Left lung (tissue), 4 donors: ENCODE measurements at regions not wholly inside any gene's neighbourhood (a gene's known extent, or its start where the extent isn't known, plus 50 kb on each side); places are given as distances from the start of the nearest gene placed in this dataset.

Experiments
- ATAC-seq: fragments of 200-7000 bp; cut with Tn5 transposase; one replicate; pipeline ENCODE4 v1.9.1; 2020; ENCODE audit warnings: moderate library complexity
- DNase-seq, 4 donors: peaks; one replicate each; pipeline ENCODE4 v3.0.0-alpha.2; 2013 to 2020
- H3K27ac ChIP-seq, 2 donors: fragments of 200-600 bp; sonication (generic) in 1 of 2; one replicate each; pipeline versions ENCODE4 v1.5.0 to v1.8.0; 2020 to 2021
- H3K27me3 ChIP-seq, 2 donors: fragments of 200-600 bp; sonication (generic) in 1 of 2; one replicate each; pipeline versions ENCODE4 v1.5.0 to v1.8.0; 2020 to 2021
- H3K36me3 ChIP-seq, 2 donors: fragments of 200-600 bp; sonication (generic) in 1 of 2; one replicate each; pipeline versions ENCODE4 v1.5.0 to v1.8.0; 2020 to 2021
- H3K4me1 ChIP-seq, 2 donors: fragments of 200-600 bp; one replicate each; pipeline ENCODE4 v1.8.0; 2021
- H3K4me3 ChIP-seq, 2 donors: fragments of 200-600 bp; sonication (generic) in 1 of 2; one replicate each; pipeline versions ENCODE4 v1.5.0 to v1.8.0; 2020 to 2021; ENCODE audit warnings: mild to moderate bottlenecking in 1 of 2
- H3K9me3 ChIP-seq, 2 donors: fragments of 200-600 bp; sonication (generic) in 1 of 2; one replicate each; pipeline versions ENCODE4 v1.5.0 to v1.8.0; 2020 to 2021
- intact Hi-C, 2 donors: fragments of 100-400 bp; cut with DNase I; formaldehyde crosslinking; loops; one replicate each; pipeline versions ENCODE4 v1.11.2 to v1.14.2; 2022
- TF ChIP-seq, protein P1 (sequence below), 2 donors: fragments of 200-600 bp; sonication (generic) in 1 of 2; IDR thresholded peaks; one replicate each; pipeline versions ENCODE4 v1.5.0 to v1.8.0; 2021; ENCODE audit warnings: antibody characterized with exemption in 2 of 2
- donor health status: DM: no; HTN: yes; CAD: no.
- donor health status: DM: no; HTN: no; CAD: no.

DNA sequence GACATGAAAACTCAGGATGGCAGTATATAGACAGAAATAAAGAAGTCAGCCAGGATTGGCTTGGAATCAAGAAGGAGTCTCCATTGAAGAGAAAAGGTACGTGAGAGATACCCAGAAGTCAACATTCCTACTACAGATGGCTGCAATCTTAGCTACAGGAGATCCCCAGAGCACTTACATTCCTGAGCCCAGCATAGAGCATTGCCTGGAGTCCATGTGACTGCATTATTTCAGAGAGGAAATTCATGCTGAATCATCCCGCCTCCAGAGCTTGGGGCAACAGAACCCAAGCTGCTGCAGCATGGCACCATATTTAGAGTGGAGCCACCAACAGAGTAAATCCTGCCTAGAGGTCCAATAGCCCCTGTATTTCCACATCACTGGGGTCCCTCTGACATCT, 125.0 kb upstream of the GRIK2 start:
- H3K4me1 ChIP-seq: no peaks in the 10 kb centered on the region
- ATAC-seq (no peak), DNase-seq (no peak)
- intact Hi-C loops: no loop called here
- H3K36me3 ChIP-seq: no peaks in the 10 kb centered on the region
- no peaks in the 10 kb centered on the region for H3K27me3 ChIP-seq
- no peak overlapping the region for H3K4me3 ChIP-seq
- TF ChIP-seq, protein P1, sequence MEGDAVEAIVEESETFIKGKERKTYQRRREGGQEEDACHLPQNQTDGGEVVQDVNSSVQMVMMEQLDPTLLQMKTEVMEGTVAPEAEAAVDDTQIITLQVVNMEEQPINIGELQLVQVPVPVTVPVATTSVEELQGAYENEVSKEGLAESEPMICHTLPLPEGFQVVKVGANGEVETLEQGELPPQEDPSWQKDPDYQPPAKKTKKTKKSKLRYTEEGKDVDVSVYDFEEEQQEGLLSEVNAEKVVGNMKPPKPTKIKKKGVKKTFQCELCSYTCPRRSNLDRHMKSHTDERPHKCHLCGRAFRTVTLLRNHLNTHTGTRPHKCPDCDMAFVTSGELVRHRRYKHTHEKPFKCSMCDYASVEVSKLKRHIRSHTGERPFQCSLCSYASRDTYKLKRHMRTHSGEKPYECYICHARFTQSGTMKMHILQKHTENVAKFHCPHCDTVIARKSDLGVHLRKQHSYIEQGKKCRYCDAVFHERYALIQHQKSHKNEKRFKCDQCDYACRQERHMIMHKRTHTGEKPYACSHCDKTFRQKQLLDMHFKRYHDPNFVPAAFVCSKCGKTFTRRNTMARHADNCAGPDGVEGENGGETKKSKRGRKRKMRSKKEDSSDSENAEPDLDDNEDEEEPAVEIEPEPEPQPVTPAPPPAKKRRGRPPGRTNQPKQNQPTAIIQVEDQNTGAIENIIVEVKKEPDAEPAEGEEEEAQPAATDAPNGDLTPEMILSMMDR (IDR thresholded peaks at IDR 0.05): no peak
- no peak overlapping the region for H3K27ac ChIP-seq
- peaks cover 0 to 19% of the 10 kb centered on the region in 2 donors for H3K9me3 ChIP-seq

DNA sequence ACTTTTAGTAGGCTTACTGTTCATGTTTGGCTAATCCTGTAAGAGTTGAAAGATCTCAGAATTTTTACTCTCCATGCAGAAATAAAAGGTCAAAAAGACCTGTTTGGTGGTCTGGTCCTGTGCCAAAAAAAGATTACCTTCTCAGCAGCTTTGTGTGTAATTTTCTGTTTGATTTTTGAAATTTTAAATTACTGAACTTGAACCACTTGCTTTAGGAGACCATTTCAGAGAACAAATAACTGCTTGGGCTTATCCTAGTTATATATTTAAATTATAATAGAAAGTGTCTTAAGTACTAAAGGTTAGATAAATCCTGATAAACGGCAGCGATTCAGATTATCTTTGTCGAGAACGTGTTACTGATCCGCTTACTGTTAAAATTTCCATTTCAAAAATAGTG, 118.3 kb upstream of the GRIK2 start:
- H3K27ac ChIP-seq: no peak overlapping the region

DNA sequence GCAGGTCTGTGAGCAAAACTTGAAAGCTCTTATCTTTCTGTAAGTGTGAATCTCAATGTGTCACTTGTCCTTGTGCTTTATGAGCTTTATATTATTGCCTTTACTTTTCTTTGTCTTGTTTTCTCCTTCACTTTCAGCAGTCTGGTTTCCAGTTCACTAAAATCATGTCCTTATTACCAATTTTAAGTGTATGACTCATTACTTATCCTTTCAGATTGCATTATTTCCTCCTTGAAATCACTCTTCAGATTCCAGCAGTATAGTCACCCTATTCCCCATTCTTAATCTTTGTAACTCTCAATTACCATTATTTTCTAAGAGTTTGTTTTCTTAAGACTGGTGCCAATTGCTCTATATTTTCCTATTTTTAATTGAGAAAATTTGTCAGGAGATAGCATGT, 117.4 kb upstream of the GRIK2 start:
- H3K4me3 ChIP-seq: no peak overlapping the region
- intact Hi-C loops: no loop called here
- H3K27ac ChIP-seq: no peak overlapping the region
- ATAC-seq: peak; percentile 63
- TF ChIP-seq, protein P1 (IDR thresholded peaks at IDR 0.05): no peak
- no peaks in the 10 kb centered on the region for H3K4me1 ChIP-seq
- no peaks in the 10 kb centered on the region for H3K27me3 ChIP-seq
- peaks cover 0 to 3% of the 10 kb centered on the region in 2 donors for H3K9me3 ChIP-seq
- no peak for DNase-seq
- H3K36me3 ChIP-seq: no peaks in the 10 kb centered on the region

More for the DNA sequence above, 118.3 kb upstream of the GRIK2 start:
- ATAC-seq (no peak), DNase-seq (no peak)
- H3K27me3 ChIP-seq: no peaks in the 10 kb centered on the region
- TF ChIP-seq, protein P1 (IDR thresholded peaks at IDR 0.05): no peak
- H3K4me1 ChIP-seq: no peaks in the 10 kb centered on the region
- no peaks in the 10 kb centered on the region for H3K36me3 ChIP-seq
- intact Hi-C loops: no loop called here
- H3K9me3 ChIP-seq: peaks cover 0 to 3% of the 10 kb centered on the region in 2 donors
- no peak overlapping the region for H3K4me3 ChIP-seq

DNA sequence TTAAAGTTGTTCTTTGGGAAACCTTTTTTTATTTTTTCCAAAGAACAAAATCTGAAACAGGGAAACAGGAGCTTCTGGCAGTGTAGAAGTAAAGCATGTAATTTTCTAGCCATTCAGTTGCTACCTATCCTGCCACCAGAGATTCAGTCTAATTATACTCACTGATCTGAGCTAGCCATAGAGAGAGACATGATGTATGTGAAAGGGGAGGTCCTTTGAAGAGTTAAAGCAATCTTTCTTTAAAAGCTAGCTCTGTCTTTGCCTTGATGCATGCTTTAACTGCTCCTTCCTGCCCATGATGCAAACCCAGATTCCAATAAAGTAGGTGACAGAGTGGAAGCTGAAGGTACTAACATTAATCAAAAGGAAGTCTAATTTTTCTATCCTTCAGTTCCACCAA, 114.1 kb upstream of the GRIK2 start:
- no peak for DNase-seq
- no peaks in the 10 kb centered on the region for H3K27me3 ChIP-seq
- TF ChIP-seq, protein P1 (IDR thresholded peaks at IDR 0.05): no peak
- no peak overlapping the region for H3K4me3 ChIP-seq
- H3K27ac ChIP-seq: no peak overlapping the region
- H3K9me3 ChIP-seq: peaks cover 0 to 7% of the 10 kb centered on the region in 2 donors
- intact Hi-C loops: no loop called here
- no peaks in the 10 kb centered on the region for H3K4me1 ChIP-seq
- H3K36me3 ChIP-seq: no peaks in the 10 kb centered on the region
- ATAC-seq: no peak

DNA sequence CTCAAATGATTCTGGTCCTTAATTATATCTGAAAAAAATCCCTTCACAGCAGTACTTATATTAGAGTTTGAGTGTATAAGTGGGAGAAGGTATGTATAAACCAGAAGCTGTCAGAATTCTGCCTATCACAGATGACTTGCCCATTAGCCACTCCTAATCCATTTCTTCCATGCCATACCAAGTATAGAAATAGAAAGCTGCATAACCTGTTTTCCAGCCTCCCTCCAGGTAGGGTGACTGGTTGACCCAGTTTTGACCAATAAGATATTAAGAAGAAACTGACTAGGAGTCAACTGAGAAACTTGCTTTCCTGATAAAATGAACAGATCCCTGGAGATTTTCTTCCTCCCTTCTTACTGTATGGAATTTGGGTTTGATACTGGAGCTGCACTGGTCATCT, 112.2 kb upstream of the GRIK2 start:
- intact Hi-C loops: no loop called here
- Histone ChIP-seq H3K27me3 (no peaks in the 10 kb centered on the region), H3K4me1 (no peaks in the 10 kb centered on the region), H3K9me3 (peaks cover 0 to 10% of the 10 kb centered on the region in 2 donors), H3K27ac (no peak overlapping the region), H3K36me3 (no peaks in the 10 kb centered on the region), H3K4me3 (no peak overlapping the region)
- DNase-seq (peak in 1 of 4 donors; percentile 2), ATAC-seq (peak; percentile 79)
- TF ChIP-seq, protein P1 (IDR thresholded peaks at IDR 0.05): no peak
